Urothelium cell line (cell line): ENCODE measurements at regions not wholly inside any gene's neighbourhood (a gene's known extent, or its start where the extent isn't known, plus 50 kb on each side); places are given as distances from the start of the nearest gene placed in this dataset.

Experiments used
- DNase-seq: peaks from one replicate; pipeline ENCODE4 v3.0.0; 2011; ENCODE audit warnings: low spot score, mixed read lengths
- FAIRE-seq: peaks from 2 replicates; lab custom pipeline; 2011; peaks lifted over from hg19 to GRCh38; lab: Jason Lieb, UNC

DNA sequence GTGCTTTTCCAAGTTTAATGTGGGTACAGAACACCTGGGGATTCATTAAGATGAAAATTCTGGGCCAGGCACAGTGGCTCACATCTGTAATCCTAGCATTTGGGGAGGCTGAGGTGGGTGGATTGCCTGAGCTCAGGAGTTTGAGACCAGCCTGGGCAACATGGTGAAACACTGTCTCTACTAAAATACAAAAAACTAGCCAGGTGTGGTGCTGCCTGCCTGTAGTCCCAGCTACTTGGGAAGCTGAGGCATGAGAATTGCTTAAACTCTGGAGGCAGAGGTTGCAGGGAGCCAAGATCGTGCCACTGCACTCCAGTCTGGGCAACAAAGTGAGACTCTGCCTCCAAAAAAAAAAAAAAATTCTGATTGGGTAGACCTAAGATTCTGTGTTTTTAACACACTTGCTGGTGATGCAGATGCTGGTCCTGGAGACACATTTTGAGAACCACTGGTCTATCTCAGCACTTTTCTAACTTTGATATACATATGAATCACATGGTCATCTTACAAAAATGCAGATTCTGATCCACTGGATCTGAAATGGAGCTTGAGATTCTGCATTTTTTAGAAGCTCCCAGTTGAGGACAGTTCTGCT is 223.8 kb upstream of the SATB1 start:
- FAIRE-seq (no peak), DNase-seq (no peak)

- no peak for DNase-seq
These were observed 223.0 kb upstream of the SATB1 start for GRCh38 chr3:18648159-18648558.

GRCh38 chr3:18645619-18646018 is 220.5 kb upstream of the SATB1 start:
- no peak for FAIRE-seq
- no peak for DNase-seq

More at GRCh38 chr3:18648159-18648558, 223.0 kb upstream of the SATB1 start:
- no peak for FAIRE-seq

GRCh38 chr3:18643281-18643680 is 218.1 kb upstream of the SATB1 start:
- FAIRE-seq = no peak
- DNase-seq = no peak

DNA sequence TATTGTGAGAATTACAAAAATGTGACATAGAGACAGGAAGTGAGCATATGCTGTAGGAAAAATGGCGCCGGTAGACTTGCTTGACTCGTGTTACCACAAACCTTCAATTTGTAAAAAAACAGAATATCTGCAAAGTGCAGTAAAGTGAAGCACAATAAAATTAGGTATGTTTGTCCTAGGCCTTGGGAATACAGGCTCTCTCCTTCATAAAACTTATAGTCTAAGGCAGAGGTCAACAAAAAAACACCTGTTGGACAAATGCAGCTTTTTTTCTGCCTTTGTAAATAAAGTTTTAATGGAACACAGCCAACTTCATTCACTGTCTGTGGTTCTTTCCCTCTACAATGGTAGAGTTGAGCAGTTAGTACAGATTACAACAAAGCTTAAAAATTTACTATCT is 216.8 kb upstream of the SATB1 start:
- FAIRE-seq (no peak), DNase-seq (no peak)

GRCh38 chr3:18635215-18635614 is 210.1 kb upstream of the SATB1 start:
- FAIRE-seq (no peak), DNase-seq (no peak)

- FAIRE-seq = no peak
- DNase-seq = no peak
These were observed 209.3 kb upstream of the SATB1 start for GRCh38 chr3:18634461-18634860.

- FAIRE-seq = no peak
- no peak for DNase-seq
These were observed 207.9 kb upstream of the SATB1 start for GRCh38 chr3:18633002-18633401.

- DNase-seq (no peak), FAIRE-seq (no peak)
These were observed 205.2 kb upstream of the SATB1 start for GRCh38 chr3:18630295-18630694.

DNA sequence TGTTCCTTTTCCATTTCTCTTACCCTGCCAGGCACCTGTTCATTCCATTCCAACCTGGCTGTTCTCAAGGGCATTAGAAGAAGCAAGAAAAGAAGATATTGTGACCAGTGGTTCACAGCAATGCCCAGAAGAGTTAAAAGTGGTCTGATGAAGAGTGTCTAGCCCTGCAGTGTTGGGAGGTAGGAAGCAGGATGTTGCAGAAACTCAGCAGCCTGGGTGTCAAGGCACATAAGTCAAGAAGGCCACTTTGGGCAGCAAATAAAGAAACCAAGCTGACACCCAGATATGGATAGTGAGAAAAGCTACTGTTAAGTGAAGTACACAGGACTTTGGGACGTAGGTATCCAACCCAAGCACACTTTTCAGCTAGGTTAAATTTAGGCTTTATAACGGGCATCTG is 199.9 kb upstream of the SATB1 start:
- FAIRE-seq (no peak), DNase-seq (no peak)

- no peak for FAIRE-seq
- no peak for DNase-seq
These were observed 198.1 kb upstream of the SATB1 start for GRCh38 chr3:18623220-18623619.

GRCh38 chr3:18618723-18619122 is 193.6 kb upstream of the SATB1 start:
- FAIRE-seq = no peak
- no peak for DNase-seq

DNA sequence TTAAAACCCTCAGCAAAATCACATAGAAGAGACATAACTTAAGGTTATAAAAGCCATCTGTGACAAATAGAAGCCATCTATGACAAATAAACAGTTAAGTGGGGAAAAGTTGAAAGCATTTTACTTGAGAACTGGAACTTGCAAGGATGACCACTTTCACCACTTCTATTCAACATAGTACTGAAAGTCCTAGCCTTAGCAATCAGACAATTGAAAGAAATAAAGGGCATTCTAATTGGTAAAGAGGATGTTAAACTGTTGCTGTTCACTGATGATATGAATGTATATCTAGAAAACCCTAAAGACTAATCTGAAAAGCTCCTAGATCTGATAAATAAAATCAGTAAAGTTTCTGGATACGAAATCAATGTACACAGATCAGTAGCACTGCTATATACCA is 186.9 kb upstream of the SATB1 start:
- no peak for DNase-seq
- no peak for FAIRE-seq

- FAIRE-seq (no peak), DNase-seq (no peak)
These were observed 184.0 kb upstream of the SATB1 start for GRCh38 chr3:18609187-18609586.

DNA sequence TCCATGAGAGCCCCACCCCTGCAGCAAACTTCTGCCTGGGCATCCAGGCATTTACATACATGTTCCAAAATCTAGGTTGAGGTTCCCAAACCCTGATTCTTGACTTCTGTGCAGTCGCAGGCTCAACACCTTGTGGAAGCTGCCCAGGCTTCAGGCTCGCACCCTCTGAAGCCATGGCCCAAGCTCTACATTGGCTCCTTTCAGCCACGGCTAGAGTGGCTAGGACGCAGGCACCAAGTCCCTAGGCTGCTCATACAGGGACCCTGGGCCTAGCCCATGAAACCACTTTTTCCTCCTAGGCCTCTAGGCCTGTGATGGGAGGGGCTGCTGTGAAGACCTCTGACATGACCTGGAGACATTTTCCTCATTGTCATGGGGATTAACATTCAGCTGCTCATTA is 172.8 kb upstream of the SATB1 start:
- DNase-seq = no peak
- FAIRE-seq = no peak

- FAIRE-seq = no peak
- no peak for DNase-seq
These were observed 168.1 kb upstream of the SATB1 start for GRCh38 chr3:18593231-18593630.

- DNase-seq (no peak), FAIRE-seq (no peak)
These were observed 166.0 kb upstream of the SATB1 start for GRCh38 chr3:18591120-18591519.

GRCh38 chr3:18586076-18586475 is 160.9 kb upstream of the SATB1 start:
- DNase-seq (peak; percentile 4), FAIRE-seq (no peak)

DNA sequence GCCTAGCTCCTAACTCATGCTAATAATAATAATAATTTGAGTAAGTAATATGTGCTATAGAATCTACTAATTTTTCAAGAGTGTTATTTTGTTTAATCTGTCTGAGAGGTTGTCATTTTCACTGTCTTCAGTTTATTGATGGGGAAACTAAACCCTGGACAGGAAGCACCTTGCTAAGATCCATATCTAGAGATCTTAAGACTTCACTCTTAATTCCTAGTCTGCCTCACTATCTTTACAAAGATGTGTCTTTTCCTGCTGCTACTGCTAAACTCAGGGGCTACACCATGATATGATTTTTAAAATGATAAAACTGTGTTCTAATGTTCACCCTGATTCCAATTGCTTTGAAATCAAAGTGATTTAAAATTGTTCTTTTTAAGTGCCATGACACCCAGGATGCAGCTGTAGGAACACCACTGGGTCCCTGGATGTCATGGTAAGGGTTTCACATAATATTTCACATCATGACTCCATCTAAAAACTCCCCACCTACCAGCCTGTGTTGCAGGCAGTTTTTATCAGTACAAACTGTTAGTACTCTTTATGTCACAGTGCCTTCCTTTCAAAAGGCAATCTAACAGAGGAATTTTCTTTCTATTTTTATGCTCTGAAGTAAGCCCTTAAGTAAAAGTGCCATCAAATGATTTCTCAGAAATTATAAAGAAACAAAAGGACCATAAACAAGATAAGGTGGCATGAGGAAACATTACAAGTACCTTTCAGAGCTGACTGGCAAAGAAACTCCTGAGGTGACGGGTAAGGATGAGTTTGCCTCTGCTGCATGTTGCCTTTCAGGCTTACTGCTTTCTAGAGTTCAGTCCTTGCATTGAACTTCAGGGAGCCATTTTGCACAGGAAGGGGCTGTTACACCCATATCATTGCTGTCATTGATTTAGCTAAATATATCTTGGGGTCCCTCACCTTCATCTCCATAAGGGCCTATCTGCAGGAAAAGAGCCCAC is 160.1 kb upstream of the SATB1 start:
- no peak for DNase-seq
- no peak for FAIRE-seq

DNA sequence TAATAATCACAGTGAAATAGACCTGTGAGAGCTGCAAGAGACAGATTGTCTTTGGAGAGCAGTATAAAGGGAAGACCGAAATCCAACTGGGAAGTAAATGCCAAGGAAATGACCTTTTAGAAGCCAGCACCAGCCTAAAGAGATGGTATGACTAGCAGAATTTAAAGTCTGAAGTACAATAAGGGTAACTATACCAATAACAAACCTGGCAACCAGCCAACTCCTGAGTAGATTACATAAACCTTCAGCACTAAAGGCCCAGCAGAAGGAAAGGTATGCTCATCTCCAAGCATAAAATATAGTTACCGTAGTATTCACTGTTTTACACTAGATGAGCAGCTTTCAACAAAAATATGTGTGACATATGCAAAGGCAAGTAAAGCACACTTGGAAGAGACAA is 155.1 kb upstream of the SATB1 start:
- no peak for FAIRE-seq
- DNase-seq = no peak

- FAIRE-seq = no peak
- no peak for DNase-seq
These were observed 154.5 kb upstream of the SATB1 start for GRCh38 chr3:18579661-18580060.

DNA sequence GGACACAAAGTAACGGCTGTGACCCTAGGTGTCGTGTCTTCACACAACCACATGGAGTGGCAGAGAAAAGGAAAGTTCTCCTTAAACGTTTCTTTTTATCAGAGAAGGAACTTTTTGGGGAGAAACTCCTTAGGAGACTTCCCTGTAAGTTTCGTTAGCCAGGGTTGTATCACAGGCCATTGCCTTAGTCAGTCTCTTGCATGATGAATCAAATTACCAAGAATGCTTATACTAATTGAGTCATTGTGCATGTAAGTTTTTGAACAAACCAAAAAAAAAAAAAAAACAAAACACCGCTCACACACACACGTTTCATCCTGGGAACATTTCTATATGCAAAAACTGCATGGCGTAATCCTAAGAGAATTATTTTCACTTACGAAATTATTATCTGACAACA is 150.4 kb upstream of the SATB1 start:
- no peak for DNase-seq
- FAIRE-seq = no peak
